SK-N-SH (cell line): ENCODE measurements at regions not wholly inside any gene's neighbourhood (a gene's known extent, or its start where the extent isn't known, plus 50 kb on each side); places are given as distances from the start of the nearest gene placed in this dataset.

ENCODE experiments used
- CTCF ChIA-PET: fragments of 300-600, 350-600 bp; formaldehyde crosslinking; extraction: SDS; loops from one replicate; lab custom pipeline; 2021; lab: Yijun Ruan, JAX
- POLR2A ChIA-PET: fragments of 350-600 bp; sonication (Branson Sonifier 250); formaldehyde crosslinking; extraction: SDS; loops from one replicate; lab custom pipeline; 2020; ENCODE audit warnings: antibody characterized with exemption, inconsistent platforms; lab: Yijun Ruan, JAX
- DNase-seq: peaks from one replicate; pipeline ENCODE4 v3.0.0; 2012
- H2AFZ ChIP-seq: fragments of 200-600 bp; sonication (generic); 2 replicates; pipeline ENCODE4 v1.8.1; 2016; ENCODE audit warnings: antibody characterized with exemption, mild to moderate bottlenecking, low read depth
- H3F3A ChIP-seq: fragments of 200-600 bp; sonication (generic); replicated peaks from 2 replicates; pipeline ENCODE3; 2016; ENCODE audit warnings: antibody characterized with exemption, mild to moderate bottlenecking; ENCODE audit not compliant: insufficient read depth
- H3K27ac ChIP-seq, 2 experiments: fragments of 200-500 bp in 1 of 2; fragments of 200-600 bp in 1 of 2; sonication (Bioruptor generic) in 1 of 2; sonication (generic), shearing (Covaris generic) in 1 of 2; 2 replicates each; pipeline versions ENCODE4 v1.5.1 to v1.6.1; 2014 to 2016; ENCODE audit warnings: low read depth in 2 of 2, inconsistent platforms in 1 of 2, low read length in 1 of 2, mild to moderate bottlenecking in 1 of 2, mixed read lengths in 1 of 2
- H3K27me3 ChIP-seq: fragments of 200-600 bp; sonication (generic), shearing (Covaris generic); 2 replicates; pipeline ENCODE4 v1.6.1; 2016; ENCODE audit warnings: mixed run types; ENCODE audit not compliant: insufficient read depth
- H3K36me3 ChIP-seq, 2 experiments: fragments of 200-500 bp in 1 of 2; fragments of 200-600 bp in 1 of 2; sonication (Bioruptor generic) in 1 of 2; sonication (generic) in 1 of 2; replicated peaks in 1 of 2; 2 replicates each; pipeline versions ENCODE3 to v1.5.1; 2014 to 2016; ENCODE audit warnings: low read length in 1 of 2, mild to moderate bottlenecking in 1 of 2; ENCODE audit not compliant: insufficient read depth in 2 of 2, control insufficient read depth in 1 of 2
- H3K4me1 ChIP-seq, 2 experiments: fragments of 200-500 bp in 1 of 2; fragments of 200-600 bp in 1 of 2; sonication (Bioruptor generic) in 1 of 2; sonication (generic), shearing (Covaris generic) in 1 of 2; 2 replicates each; pipeline versions ENCODE4 v1.5.1 to v1.6.1; 2014 to 2016; ENCODE audit warnings: low read depth in 1 of 2, low read length in 1 of 2, mixed run types in 1 of 2; ENCODE audit not compliant: insufficient read depth in 2 of 2, control insufficient read depth in 1 of 2
- H3K4me2 ChIP-seq: fragments of 200-600 bp; sonication (generic), shearing (Covaris generic); 2 replicates; pipeline ENCODE4 v1.6.1; 2017; ENCODE audit warnings: mixed run types
- H3K4me3 ChIP-seq, 2 experiments: fragments of 200-500 bp in 1 of 2; fragments of 200-600 bp in 1 of 2; sonication (Bioruptor generic) in 1 of 2; sonication (generic), shearing (Covaris generic) in 1 of 2; 2 replicates each; pipeline versions ENCODE4 v1.5.1 to v1.8.1; 2014 to 2016; ENCODE audit warnings: low read depth in 2 of 2, inconsistent platforms in 1 of 2, low read length in 1 of 2, mild to moderate bottlenecking in 1 of 2, mixed read lengths in 1 of 2, moderate library complexity in 1 of 2
- H3K79me2 ChIP-seq: fragments of 200-600 bp; sonication (generic); 2 replicates; pipeline ENCODE4 v1.8.1; 2017; ENCODE audit warnings: mild to moderate bottlenecking; ENCODE audit not compliant: insufficient read depth
- H3K9ac ChIP-seq: fragments of 200-600 bp; sonication (generic); 2 replicates; pipeline ENCODE4 v1.6.1; 2017; ENCODE audit warnings: mixed run types
- H3K9me2 ChIP-seq: fragments of 200-600 bp; sonication (generic); 2 replicates; pipeline ENCODE4 v1.6.1; 2017; ENCODE audit warnings: mixed run types
- H3K9me3 ChIP-seq: fragments of 200-600 bp; sonication (generic); 2 replicates; pipeline ENCODE4 v1.6.1; 2017; ENCODE audit warnings: mixed run types, mild to moderate bottlenecking, moderate library complexity
- H4K20me1 ChIP-seq: fragments of 200-600 bp; sonication (generic); 2 replicates; pipeline ENCODE4 v1.6.1; 2017; ENCODE audit warnings: mild to moderate bottlenecking, mixed run types; ENCODE audit not compliant: insufficient read depth
- EZH2phosphoT487 ChIP-seq: fragments of 200-600 bp; sonication (generic); IDR thresholded peaks from 2 replicates; pipeline ENCODE4 v1.6.1; 2017; ENCODE audit warnings: low read depth, mixed run types, mild to moderate bottlenecking, antibody characterized with exemption, moderate library complexity, borderline replicate concordance
- FOSL2 ChIP-seq: IDR thresholded peaks from 2 replicates; pipeline ENCODE4 v1.4.0; 2012; ENCODE audit warnings: low read depth, mild to moderate bottlenecking, moderate library complexity, borderline replicate concordance
- GABPA ChIP-seq: IDR thresholded peaks from 2 replicates; pipeline ENCODE4 v1.4.0; 2012; ENCODE audit warnings: low read depth, mild to moderate bottlenecking
- JUND ChIP-seq: IDR thresholded peaks from 2 replicates; pipeline ENCODE4 v1.4.0; 2012
- MEF2A ChIP-seq: IDR thresholded peaks from 2 replicates; pipeline ENCODE4 v1.4.0; 2012; ENCODE audit warnings: low read depth, borderline replicate concordance
- POLR2AphosphoS5 ChIP-seq: IDR thresholded peaks from 2 replicates; pipeline ENCODE4 v1.6.1; 2012; ENCODE audit warnings: low read depth, low read length
- RCOR1 ChIP-seq: fragments of 150-350 bp; IDR thresholded peaks from 2 replicates; pipeline ENCODE4 v1.6.1; 2017; ENCODE audit warnings: antibody characterized with exemption, low read length
- RXRA ChIP-seq: IDR thresholded peaks from 2 replicates; pipeline ENCODE4 v1.4.0; 2012; ENCODE audit warnings: low read depth, mild to moderate bottlenecking, borderline replicate concordance
- TCF12 ChIP-seq: IDR thresholded peaks from 2 replicates; pipeline ENCODE4 v1.4.0; 2012
- USF2 ChIP-seq: fragments of 150-350 bp; IDR thresholded peaks from 2 replicates; pipeline ENCODE4 v1.6.1; 2017; ENCODE audit warnings: antibody characterized with exemption, low read length, low read depth, borderline replicate concordance
- YY1 ChIP-seq: IDR thresholded peaks from 2 replicates; pipeline ENCODE4 v1.4.0; 2012; ENCODE audit warnings: low read depth, mild to moderate bottlenecking
- WGBS: methylation state at CpG from one replicate; pipeline ENCODE4 v1.1.6; 2017; ENCODE audit warnings: low lambda C conversion rate; 5-methylcytosine and 5-hydroxymethylcytosine counted together
- TF ChIP-seq, protein P1 (sequence below): IDR thresholded peaks from 2 replicates; pipeline ENCODE4 v1.6.1; 2012; ENCODE audit warnings: mild to moderate bottlenecking, low read depth, low read length, moderate library complexity

DNA sequence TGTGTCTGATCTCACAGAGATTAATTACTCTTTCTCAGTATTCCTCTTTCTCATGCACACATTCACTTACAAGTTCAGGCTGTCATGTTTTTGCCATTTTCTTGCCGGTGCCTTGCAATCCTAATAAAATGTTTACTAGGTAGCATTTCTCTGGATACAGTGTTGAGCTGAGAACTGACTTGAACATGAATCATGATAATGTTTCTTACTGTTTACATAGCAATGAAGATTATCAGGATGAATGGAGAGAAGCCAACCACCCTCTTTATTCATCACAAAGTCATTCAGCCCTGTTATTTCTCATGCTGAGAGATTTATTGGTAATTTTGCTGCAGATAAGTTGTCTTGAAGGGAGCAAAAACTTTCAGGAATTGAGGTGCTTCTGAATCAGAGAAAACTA is 185.5 kb upstream of the ECI2 start (continued):
- TF ChIP-seq, protein P1, sequence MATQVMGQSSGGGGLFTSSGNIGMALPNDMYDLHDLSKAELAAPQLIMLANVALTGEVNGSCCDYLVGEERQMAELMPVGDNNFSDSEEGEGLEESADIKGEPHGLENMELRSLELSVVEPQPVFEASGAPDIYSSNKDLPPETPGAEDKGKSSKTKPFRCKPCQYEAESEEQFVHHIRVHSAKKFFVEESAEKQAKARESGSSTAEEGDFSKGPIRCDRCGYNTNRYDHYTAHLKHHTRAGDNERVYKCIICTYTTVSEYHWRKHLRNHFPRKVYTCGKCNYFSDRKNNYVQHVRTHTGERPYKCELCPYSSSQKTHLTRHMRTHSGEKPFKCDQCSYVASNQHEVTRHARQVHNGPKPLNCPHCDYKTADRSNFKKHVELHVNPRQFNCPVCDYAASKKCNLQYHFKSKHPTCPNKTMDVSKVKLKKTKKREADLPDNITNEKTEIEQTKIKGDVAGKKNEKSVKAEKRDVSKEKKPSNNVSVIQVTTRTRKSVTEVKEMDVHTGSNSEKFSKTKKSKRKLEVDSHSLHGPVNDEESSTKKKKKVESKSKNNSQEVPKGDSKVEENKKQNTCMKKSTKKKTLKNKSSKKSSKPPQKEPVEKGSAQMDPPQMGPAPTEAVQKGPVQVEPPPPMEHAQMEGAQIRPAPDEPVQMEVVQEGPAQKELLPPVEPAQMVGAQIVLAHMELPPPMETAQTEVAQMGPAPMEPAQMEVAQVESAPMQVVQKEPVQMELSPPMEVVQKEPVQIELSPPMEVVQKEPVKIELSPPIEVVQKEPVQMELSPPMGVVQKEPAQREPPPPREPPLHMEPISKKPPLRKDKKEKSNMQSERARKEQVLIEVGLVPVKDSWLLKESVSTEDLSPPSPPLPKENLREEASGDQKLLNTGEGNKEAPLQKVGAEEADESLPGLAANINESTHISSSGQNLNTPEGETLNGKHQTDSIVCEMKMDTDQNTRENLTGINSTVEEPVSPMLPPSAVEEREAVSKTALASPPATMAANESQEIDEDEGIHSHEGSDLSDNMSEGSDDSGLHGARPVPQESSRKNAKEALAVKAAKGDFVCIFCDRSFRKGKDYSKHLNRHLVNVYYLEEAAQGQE = no peak
- TF ChIP-seq USF2 (no peak), POLR2AphosphoS5 (peak; percentile 50; the same call in 1 of the 2 replicates), JUND (peak; percentile 72), YY1 (no peak), RCOR1 (no peak)

GRCh38 chr6:4319981-4320683 is 184.8 kb upstream of the ECI2 start:
- H3K36me3 ChIP-seq = no peaks in the 10 kb centered on the region
- no peak for DNase-seq
- no peaks in the 10 kb centered on the region for H3K9me2 ChIP-seq
- no peaks in the 10 kb centered on the region for H4K20me1 ChIP-seq
- H3F3A ChIP-seq = peaks cover 18% of the 10 kb centered on the region
- no peak overlapping the region for H2AFZ ChIP-seq
- H3K4me2 ChIP-seq = peak overlapping the region; percentile 6; the same call in 1 of the 2 replicates
- peak overlapping the region; percentile 50 to 86; a peak in 3 of 4 replicates for H3K27ac ChIP-seq
- ChIA-PET CTCF (no interaction called here), POLR2A (no interaction called here)
- no peaks in the 10 kb centered on the region for H3K79me2 ChIP-seq
- WGBS = 18% methylated on average over 4 of the region's 4 CpGs
- H3K27me3 ChIP-seq = no peaks in the 10 kb centered on the region
- no peak for TF ChIP-seq GABPA
- no peak for TF ChIP-seq USF2
- TF ChIP-seq TCF12 = no peak
- TF ChIP-seq RXRA = no peak
- TF ChIP-seq EZH2phosphoT487 = no peak
- no peak for TF ChIP-seq FOSL2
- TF ChIP-seq MEF2A = no peak
- H3K4me3 ChIP-seq = no peak overlapping the region; a peak in 1 of 4 replicates
- peak overlapping the region; percentile 28; the same call in 1 of the 2 replicates for H3K9ac ChIP-seq
- peaks cover 4 to 36% of the 10 kb centered on the region in 2 experiments; a peak in 2 of 4 replicates for H3K4me1 ChIP-seq
- H3K9me3 ChIP-seq = no peaks in the 10 kb centered on the region
